NOMO-1 treated with DMSO at 0.1 percent for 48 hours (cell line): ENCODE measurements at regions not wholly inside any gene's neighbourhood (a gene's known extent, or its start where the extent isn't known, plus 50 kb on each side); places are given as distances from the start of the nearest gene placed in this dataset.

Source experiments
- DNase-seq: peaks from one replicate; lab custom pipeline; 2025; ENCODE audit not compliant: unreplicated experiment; lab: John Stamatoyannopoulos, UW

GRCh38 chr7:115719963-115720362 is 310.6 kb downstream of the TFEC start:
- no peak for DNase-seq

- DNase-seq: no peak
These were observed 320.9 kb downstream of the TFEC start for GRCh38 chr7:115709664-115710063.

GRCh38 chr7:115708013-115708341 is 322.6 kb downstream of the TFEC start:
- no peak for DNase-seq

GRCh38 chr7:115707258-115708012 is 323.1 kb downstream of the TFEC start:
- no peak for DNase-seq

- no peak for DNase-seq
These were observed 325.7 kb downstream of the TFEC start for GRCh38 chr7:115704884-115705283.

GRCh38 chr7:115701141-115701540 is 329.4 kb downstream of the TFEC start:
- DNase-seq: no peak

- DNase-seq: no peak
These were observed 336.1 kb downstream of the TFEC start for GRCh38 chr7:115694424-115694823.

GRCh38 chr7:115693779-115694178 is 336.8 kb downstream of the TFEC start:
- DNase-seq: no peak

GRCh38 chr7:115689941-115690340 is 340.6 kb downstream of the TFEC start:
- DNase-seq: no peak

- no peak for DNase-seq
These were observed 347.5 kb downstream of the TFEC start for GRCh38 chr7:115683093-115683492.

GRCh38 chr7:115682507-115682906 is 348.1 kb downstream of the TFEC start:
- no peak for DNase-seq

GRCh38 chr7:115680921-115681320 is 349.6 kb downstream of the TFEC start:
- DNase-seq: no peak

- DNase-seq: peak; percentile 19
These were observed 350.6 kb downstream of the TFEC start for GRCh38 chr7:115679976-115680375.

GRCh38 chr7:115679423-115679822 is 351.1 kb downstream of the TFEC start:
- DNase-seq: no peak

GRCh38 chr7:115678086-115678982 is 352.2 kb downstream of the TFEC start:
- DNase-seq: no peak

GRCh38 chr7:115676707-115677106 is 353.9 kb downstream of the TFEC start:
- DNase-seq: no peak

GRCh38 chr7:115676080-115676479 is 354.5 kb downstream of the TFEC start:
- DNase-seq: no peak

GRCh38 chr7:115674467-115675024 is 356.0 kb downstream of the TFEC start:
- DNase-seq: no peak

GRCh38 chr7:115672024-115672423 is 358.5 kb downstream of the TFEC start:
- no peak for DNase-seq

- DNase-seq: no peak
These were observed 367.9 kb downstream of the TFEC start for GRCh38 chr7:115662676-115663075.

- no peak for DNase-seq
These were observed 368.4 kb downstream of the TFEC start for GRCh38 chr7:115662120-115662519.

- DNase-seq: no peak
These were observed 372.3 kb downstream of the TFEC start for GRCh38 chr7:115658223-115658622.
